ENCODE measurements at regions not wholly inside any gene's neighbourhood (a gene's known extent, or its start where the extent isn't known, plus 50 kb on each side); places are given as distances from the start of the nearest gene placed in this dataset.

- DNase-seq = no peak
These were observed 412.2 kb downstream of the MATN1 start for GRCh38 chr1:30310966-30311742.

- no peak for DNase-seq
These were observed 416.2 kb downstream of the MATN1 start for GRCh38 chr1:30307182-30307581.

DNA sequence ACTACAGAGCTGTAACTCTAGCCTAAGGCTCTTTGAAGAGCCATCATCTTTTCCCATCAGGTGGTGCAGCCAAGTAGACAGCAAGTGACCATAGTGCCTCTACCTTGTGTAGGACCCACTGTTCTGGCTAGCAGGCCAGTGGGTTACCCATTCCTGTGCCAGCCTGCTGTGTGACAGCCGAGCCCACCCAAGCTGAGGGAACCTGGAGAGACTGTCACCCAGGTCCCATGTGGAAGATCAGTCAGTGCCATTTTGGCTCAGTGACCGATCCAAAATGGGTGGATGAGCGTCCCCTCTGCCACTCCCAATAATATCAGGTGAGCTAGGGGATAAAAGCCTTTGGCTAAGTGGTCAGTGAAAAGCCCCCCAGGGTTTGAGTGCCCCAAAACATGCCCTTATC lies 417.9 kb downstream of the MATN1 start:
- no peak for DNase-seq

DNA sequence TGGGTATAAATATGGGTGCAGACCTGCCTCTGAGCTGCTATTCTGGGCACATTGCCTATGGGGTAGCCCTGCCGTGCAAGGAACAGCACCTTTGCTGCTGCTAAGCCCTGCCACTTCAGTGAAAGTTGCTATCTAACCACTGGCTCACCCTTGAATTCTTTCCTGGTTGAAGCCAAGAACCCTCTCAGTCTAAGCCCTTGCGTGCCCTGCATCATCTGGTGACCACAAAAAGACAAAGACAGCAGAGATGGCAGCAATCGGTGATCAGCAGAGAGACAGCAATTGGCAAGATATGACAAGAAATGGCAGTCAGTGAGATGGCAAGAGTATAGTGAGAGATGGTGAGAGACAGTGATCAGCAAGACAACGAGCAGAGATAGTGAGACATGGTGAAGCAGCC lies 418.3 kb downstream of the MATN1 start:
- no peak for DNase-seq

DNA sequence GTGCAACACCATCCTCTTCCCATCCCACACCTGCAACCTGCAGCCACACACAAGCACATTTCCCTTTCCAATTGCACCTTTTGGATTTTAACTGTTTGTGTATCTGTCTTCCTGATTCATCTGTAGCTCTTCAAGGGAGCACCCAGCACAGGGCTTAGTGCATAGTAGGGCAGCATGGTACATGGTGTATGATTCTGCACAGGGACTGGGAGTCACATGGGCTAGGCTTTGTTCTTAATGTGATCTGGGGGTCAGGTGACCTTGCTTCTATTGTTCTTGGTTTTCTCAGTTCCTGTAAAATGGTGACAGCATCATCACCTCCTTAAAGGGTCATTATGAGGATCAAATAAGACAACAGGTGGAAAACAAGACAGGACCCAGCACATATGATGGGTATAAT lies 419.3 kb downstream of the MATN1 start:
- no peak for DNase-seq

GRCh38 chr1:30303387-30303786 lies 420.0 kb downstream of the MATN1 start:
- no peak for DNase-seq

DNA sequence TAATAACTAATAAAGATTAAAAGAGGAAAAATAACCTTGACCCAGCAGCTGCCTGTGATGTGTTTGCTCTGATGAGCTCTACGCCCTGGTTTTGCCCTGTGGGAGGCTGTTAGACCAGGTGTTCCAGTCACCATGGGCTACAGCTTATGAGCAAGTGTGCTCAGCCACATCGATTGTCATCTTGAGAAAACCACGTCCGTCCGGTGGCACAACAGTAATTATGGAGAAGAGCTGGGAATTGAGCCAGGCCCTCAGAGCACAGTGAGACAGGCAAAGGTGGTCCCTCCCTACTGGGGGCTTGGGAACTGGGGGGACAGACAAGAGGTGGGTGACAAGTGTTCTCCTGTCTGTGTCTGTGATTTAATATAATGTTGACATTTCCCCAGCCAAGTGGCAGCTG lies 420.5 kb downstream of the MATN1 start:
- no peak for DNase-seq

- no peak for DNase-seq
These were observed 422.7 kb downstream of the MATN1 start for GRCh38 chr1:30300669-30301068.

- DNase-seq = no peak
These were observed 424.0 kb downstream of the MATN1 start for GRCh38 chr1:30299393-30299792.

GRCh38 chr1:30295674-30296073 lies 427.7 kb downstream of the MATN1 start:
- DNase-seq = no peak

DNA sequence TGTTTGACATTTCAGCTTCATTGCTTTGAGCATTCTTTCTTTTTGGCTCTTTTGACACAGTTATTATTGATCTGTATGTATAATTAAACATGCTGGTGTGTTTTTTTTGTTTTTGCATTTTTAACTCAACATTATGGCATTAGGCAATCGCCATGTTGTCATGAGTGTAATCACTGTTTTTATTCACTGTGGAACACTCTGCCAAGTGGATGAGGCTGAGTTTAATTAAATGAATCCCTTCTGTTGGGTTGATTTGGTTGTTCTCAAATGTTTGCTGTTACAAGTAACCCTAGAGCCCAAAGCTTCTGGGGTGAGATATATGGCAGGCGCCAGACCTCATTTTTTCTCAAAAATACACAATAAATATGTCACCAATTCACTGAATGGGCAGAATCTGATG lies 428.1 kb downstream of the MATN1 start:
- DNase-seq = no peak

GRCh38 chr1:30294508-30294907 lies 428.9 kb downstream of the MATN1 start:
- no peak for DNase-seq

GRCh38 chr1:30292451-30292850 lies 430.9 kb downstream of the MATN1 start:
- no peak for DNase-seq

GRCh38 chr1:30291526-30291925 lies 431.9 kb downstream of the MATN1 start:
- no peak for DNase-seq

- peak; percentile 2 for DNase-seq
These were observed 432.8 kb downstream of the MATN1 start for GRCh38 chr1:30290581-30290980.

- DNase-seq = no peak
These were observed 435.4 kb downstream of the MATN1 start for GRCh38 chr1:30287976-30288375.

- no peak for DNase-seq
These were observed 436.2 kb downstream of the MATN1 start for GRCh38 chr1:30286988-30287839.

- no peak for DNase-seq
These were observed 437.0 kb downstream of the MATN1 start for GRCh38 chr1:30286241-30286987.

DNA sequence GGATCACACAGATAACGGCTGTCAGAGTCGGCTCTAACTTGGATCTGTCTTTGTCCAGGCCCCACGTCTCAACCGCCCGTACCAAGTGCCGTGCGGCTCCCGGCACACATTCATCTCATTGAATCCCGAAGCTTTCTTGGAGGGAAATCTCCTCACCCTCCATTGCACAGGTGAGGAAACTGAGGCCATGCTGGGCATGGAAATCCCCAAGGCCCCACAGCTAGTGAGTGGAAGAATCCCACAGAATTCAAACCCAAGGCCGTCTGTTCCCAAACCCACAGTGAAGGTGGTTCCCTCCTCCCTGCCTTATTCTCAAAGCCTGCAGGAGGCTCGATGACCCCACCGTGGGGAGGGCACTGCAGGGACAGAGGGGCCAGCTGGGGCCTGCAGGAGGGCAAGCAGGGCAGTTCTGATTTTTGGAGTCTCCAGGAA lies 437.9 kb downstream of the MATN1 start:
- DNase-seq = no peak

GRCh38 chr1:30284728-30285475 lies 438.5 kb downstream of the MATN1 start:
- no peak for DNase-seq

DNA sequence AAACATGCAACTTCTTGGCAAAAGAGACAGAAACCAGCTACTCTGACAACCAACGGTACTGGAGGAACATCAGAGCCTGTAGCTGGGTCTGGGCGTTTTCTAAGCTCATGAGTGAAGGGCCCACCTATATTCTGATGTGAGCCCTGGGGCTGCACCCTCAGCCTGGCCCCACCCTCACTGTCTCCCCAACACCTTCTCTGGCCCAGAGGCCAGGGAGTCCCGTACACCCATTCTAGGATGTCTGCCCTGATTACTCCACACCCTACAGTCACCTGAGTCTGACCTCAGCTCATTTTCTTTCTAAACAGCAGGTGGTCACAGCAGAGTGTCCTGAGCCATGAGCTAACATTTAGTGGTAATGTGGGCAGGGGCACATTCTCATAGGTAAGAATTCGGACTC lies 439.2 kb downstream of the MATN1 start:
- DNase-seq = no peak

- no peak for DNase-seq
These were observed 440.0 kb downstream of the MATN1 start for GRCh38 chr1:30283199-30283962.
